Ovary (tissue), 7 donors: ENCODE measurements at regions not wholly inside any gene's neighbourhood (a gene's known extent, or its start where the extent isn't known, plus 50 kb on each side); places are given as distances from the start of the nearest gene placed in this dataset.

ENCODE experiments used
- DNase-seq, 5 donors: peaks; one replicate each; pipeline ENCODE4 v3.0.0-alpha.2; 2019 to 2020
- H3K27ac ChIP-seq, 2 donors: fragments of 200-600 bp; one replicate each; pipeline versions ENCODE4 v1.5.1 to v1.8.0; 2019 to 2022
- H3K27me3 ChIP-seq: fragments of 200-600 bp; one replicate; pipeline ENCODE4 v1.8.0; 2022
- H3K36me3 ChIP-seq: fragments of 200-600 bp; sonication (generic); one replicate; pipeline ENCODE4 v1.5.1; 2019
- H3K4me1 ChIP-seq: one replicate; pipeline ENCODE4 v1.8.1; 2013; ENCODE audit warnings: mild to moderate bottlenecking, moderate library complexity; ENCODE audit not compliant: insufficient read depth
- H3K4me3 ChIP-seq: fragments of 200-600 bp; sonication (generic); one replicate; pipeline ENCODE4 v1.5.1; 2017
- H3K9me3 ChIP-seq, 2 donors: fragments of 200-600 bp in 1 of 2; sonication (generic) in 1 of 2; one replicate each; pipeline versions ENCODE4 v1.5.1 to v1.8.1; 2013 to 2019; ENCODE audit warnings: mild to moderate bottlenecking in 1 of 2, moderate library complexity in 1 of 2
- CTCF ChIP-seq, 3 donors: fragments of 450-650 bp in 2 of 3; fragments of 200-600 bp in 1 of 3; IDR thresholded peaks; one replicate each; pipeline versions ENCODE4 v1.5.1 to v1.8.0; 2016 to 2022; ENCODE audit warnings: antibody characterized with exemption in 3 of 3, mild to moderate bottlenecking in 1 of 3
- EP300 ChIP-seq: sonication (generic); formaldehyde crosslinking; IDR thresholded peaks from one replicate; pipeline ENCODE4 v1.6.1; 2017; ENCODE audit warnings: antibody characterized with exemption
- POLR2A ChIP-seq: fragments of 450-650 bp; IDR thresholded peaks from one replicate; pipeline ENCODE4 v1.6.1; 2017; ENCODE audit warnings: antibody characterized with exemption, mild to moderate bottlenecking, moderate library complexity
- WGBS, 3 donors: extraction: QIAGEN DNeasy Blood & Tissue Kit in 1 of 3; methylation state at CpG; one replicate each; pipeline versions ENCODE4 v1.1.5 to v1.1.7; 2013 to 2017; 5-methylcytosine and 5-hydroxymethylcytosine counted together
- intact Hi-C, 4 donors: fragments of 100-400 bp; cut with DNase I; formaldehyde crosslinking; loops; one replicate each; pipeline versions ENCODE4 v1.11.0 to v1.15.1; 2022 to 2023
- donor health status: DM: no; HTN: no; CAD: no; lungs with moderate emphysema.
- donor health status: DM: no; HTN: no; CAD: no.
- donor health status: Bipolar disorder and iron deficiency.
- donor health status: DM: no; HTN: no; CAD: no.
- donor health status: DM: yes; HTN: yes; CAD: no.

GRCh38 chrX:137848266-137848905, 282.5 kb downstream of the ZIC3 start:
- H3K36me3 ChIP-seq: no peaks in the 10 kb centered on the region
- no peak for DNase-seq
- WGBS, 3 donors: 35 to 38% (median 35%) methylated on average over 11 of the region's 11 CpGs
- H3K27me3 ChIP-seq: no peaks in the 10 kb centered on the region
- no peaks in the 10 kb centered on the region for H3K4me1 ChIP-seq
- no peaks in the 10 kb centered on the region for H3K9me3 ChIP-seq
- no peak overlapping the region for H3K27ac ChIP-seq
- no peak overlapping the region for H3K4me3 ChIP-seq
- intact Hi-C loops: no loop called here
- TF ChIP-seq EP300 (no peak), CTCF (IDR thresholded peaks at IDR 0.05) (no peak), POLR2A (no peak)

GRCh38 chrX:137852502-137852901, 286.6 kb downstream of the ZIC3 start:
- intact Hi-C loops: no loop called here
- no peak for DNase-seq
- Histone ChIP-seq H3K27me3 (no peaks in the 10 kb centered on the region), H3K4me1 (no peaks in the 10 kb centered on the region), H3K4me3 (no peak overlapping the region), H3K27ac (no peak overlapping the region), H3K9me3 (no peaks in the 10 kb centered on the region), H3K36me3 (no peaks in the 10 kb centered on the region)
- 36 to 63% (median 52%) methylated on average over 2 of the region's 2 CpGs for WGBS, 3 donors
- TF ChIP-seq CTCF (IDR thresholded peaks at IDR 0.05): no peak
- no peak for TF ChIP-seq POLR2A
- no peak for TF ChIP-seq EP300

- Histone ChIP-seq H3K27me3 (no peaks in the 10 kb centered on the region), H3K27ac (no peak overlapping the region), H3K4me1 (no peaks in the 10 kb centered on the region), H3K36me3 (no peaks in the 10 kb centered on the region), H3K4me3 (no peak overlapping the region), H3K9me3 (no peaks in the 10 kb centered on the region)
- DNase-seq: no peak
- WGBS, 3 donors: 47 to 49% (median 48%) methylated on average over 2 of the region's 2 CpGs
- no peak for TF ChIP-seq CTCF (IDR thresholded peaks at IDR 0.05)
- no peak for TF ChIP-seq EP300
- no peak for TF ChIP-seq POLR2A
- intact Hi-C loops: no loop called here
These were observed 289.6 kb downstream of the ZIC3 start for GRCh38 chrX:137855490-137855889.

- intact Hi-C loops: no loop called here
- no peak for DNase-seq
- WGBS, 3 donors: 26 to 44% (median 27%) methylated on average over 3 of the region's 3 CpGs
These were observed 292.2 kb downstream of the ZIC3 start for GRCh38 chrX:137858106-137858505.

More at GRCh38 chrX:137858106-137858505, 292.2 kb downstream of the ZIC3 start:
- no peaks in the 10 kb centered on the region for H3K36me3 ChIP-seq
- no peaks in the 10 kb centered on the region for H3K9me3 ChIP-seq
- H3K27ac ChIP-seq: no peak overlapping the region
- no peak overlapping the region for H3K4me3 ChIP-seq
- H3K4me1 ChIP-seq: no peaks in the 10 kb centered on the region
- H3K27me3 ChIP-seq: no peaks in the 10 kb centered on the region
- TF ChIP-seq POLR2A (no peak), EP300 (no peak), CTCF (IDR thresholded peaks at IDR 0.05) (no peak)
